H1 (cell line): ENCODE measurements at regions not wholly inside any gene's neighbourhood (a gene's known extent, or its start where the extent isn't known, plus 50 kb on each side); places are given as distances from the start of the nearest gene placed in this dataset.

Source experiments
- CTCF ChIA-PET: fragments of 300-600 bp; sonication (Branson Sonifier 250); formaldehyde crosslinking; loops from one replicate; lab custom pipeline; 2021; ENCODE audit not compliant: partially characterized antibody; lab: Charles Lee
- POLR2A ChIA-PET: fragments of 300-600 bp; sonication (Branson Sonifier 250); formaldehyde crosslinking; loops from one replicate; lab custom pipeline; 2021; ENCODE audit warnings: inconsistent platforms; ENCODE audit not compliant: partially characterized antibody; lab: Charles Lee
- DNase-seq, 2 experiments: peaks; one replicate each; pipeline versions ENCODE4 v3.0.0 to v3.0.0-alpha.2; 2010 to 2022; ENCODE audit warnings: low spot score in 2 of 2, low read depth in 1 of 2, mixed read lengths in 1 of 2
- FAIRE-seq: peaks from 2 replicates; lab custom pipeline; 2011; peaks lifted over from hg19 to GRCh38; lab: Jason Lieb, UNC
- H2AFZ ChIP-seq: 2 replicates; pipeline ENCODE4 v1.8.1; 2012; ENCODE audit warnings: low read length, inconsistent platforms
- H2AK5ac ChIP-seq: 2 replicates; pipeline ENCODE4 v1.6.1; 2013; ENCODE audit warnings: low read depth, low read length
- H2BK120ac ChIP-seq: replicated peaks from 2 replicates; pipeline ENCODE3; 2013; ENCODE audit warnings: low read depth, low read length, inconsistent platforms
- H2BK12ac ChIP-seq: 2 replicates; pipeline ENCODE4 v1.6.1; 2013; ENCODE audit warnings: low read depth, low read length
- H2BK15ac ChIP-seq: 2 replicates; pipeline ENCODE4 v1.6.1; 2013; ENCODE audit warnings: low read length
- H2BK20ac ChIP-seq: 2 replicates; pipeline ENCODE4 v1.6.1; 2013; ENCODE audit warnings: low read length
- H2BK5ac ChIP-seq: 2 replicates; pipeline ENCODE4 v1.6.1; 2013; ENCODE audit warnings: low read depth, low read length
- H3K14ac ChIP-seq: 2 replicates; pipeline ENCODE4 v1.6.1; 2013; ENCODE audit warnings: inconsistent platforms; ENCODE audit not compliant: insufficient read length
- H3K18ac ChIP-seq: 2 replicates; pipeline ENCODE4 v1.6.1; 2013; ENCODE audit warnings: low read length; ENCODE audit errors: extremely low read depth
- H3K23ac ChIP-seq: 2 replicates; pipeline ENCODE4 v1.6.1; 2013; ENCODE audit warnings: inconsistent platforms; ENCODE audit not compliant: insufficient read length
- H3K23me2 ChIP-seq: 2 replicates; pipeline ENCODE4 v1.6.1; 2013; ENCODE audit warnings: low read depth, low read length
- H3K27ac ChIP-seq: 2 replicates; pipeline ENCODE4 v1.6.1; 2011; ENCODE audit warnings: low read depth, low read length, inconsistent platforms
- H3K27me3 ChIP-seq, 4 experiments: replicated peaks in 1 of 4; 1 replicate in 1 of 4; 2 replicates in 3 of 4; pipeline versions ENCODE4 v1.6.1 to v1.8.1; 2011 to 2013; ENCODE audit warnings: low read length in 3 of 4, mild to moderate bottlenecking in 3 of 4, inconsistent platforms in 2 of 4, mixed read lengths in 2 of 4, moderate library complexity in 1 of 4; ENCODE audit not compliant: control insufficient read depth in 3 of 4, insufficient read depth in 3 of 4; ENCODE audit errors: extremely low read depth in 1 of 4
- H3K36me3 ChIP-seq, 4 experiments: 2 replicates each; pipeline versions ENCODE4 v1.6.1 to v1.8.1; 2011 to 2013; ENCODE audit warnings: mild to moderate bottlenecking in 4 of 4, low read length in 3 of 4, moderate library complexity in 2 of 4, control low read depth in 1 of 4, inconsistent platforms in 1 of 4; ENCODE audit not compliant: insufficient read depth in 4 of 4, control insufficient read depth in 2 of 4
- H3K4ac ChIP-seq: replicated peaks from 2 replicates; pipeline ENCODE3; 2013; ENCODE audit warnings: low read length, low read depth, mixed read lengths, inconsistent platforms; ENCODE audit not compliant: insufficient read length
- H3K4me1 ChIP-seq, 4 experiments: replicated peaks in 1 of 4; 1 replicate in 1 of 4; 2 replicates in 3 of 4; pipeline versions ENCODE4 v1.6.1 to v1.8.1; 2011 to 2013; ENCODE audit warnings: low read length in 3 of 4, inconsistent platforms in 2 of 4, mixed read lengths in 1 of 4; ENCODE audit not compliant: insufficient read depth in 4 of 4, control insufficient read depth in 3 of 4
- H3K4me2 ChIP-seq, 2 experiments: 2 replicates each; pipeline versions ENCODE4 v1.6.1 to v1.8.1; 2011 to 2013; ENCODE audit warnings: low read depth in 2 of 2, low read length in 2 of 2, control low read depth in 1 of 2, inconsistent platforms in 1 of 2, mild to moderate bottlenecking in 1 of 2; ENCODE audit not compliant: insufficient read depth in 1 of 2
- H3K4me3 ChIP-seq, 4 experiments: fragments of 200-600, 300-600 bp in 1 of 4; sonication (generic), shearing (Covaris generic), sonication (Bioruptor Twin) in 1 of 4; 2 replicates each; pipeline versions ENCODE4 v1.5.1 to v1.8.1; 2011 to 2016; ENCODE audit warnings: low read length in 4 of 4, low read depth in 3 of 4, control low read depth in 2 of 4, inconsistent platforms in 2 of 4, mild to moderate bottlenecking in 2 of 4, mixed read lengths in 1 of 4, moderate library complexity in 1 of 4; ENCODE audit not compliant: insufficient read depth in 2 of 4; ENCODE audit errors: extremely low read depth in 1 of 4
- H3K56ac ChIP-seq: replicated peaks from 2 replicates; pipeline ENCODE3; 2013; ENCODE audit warnings: low read depth, mild to moderate bottlenecking, mixed read lengths, low read length, inconsistent platforms; ENCODE audit not compliant: insufficient read length
- H3K79me1 ChIP-seq: 2 replicates; pipeline ENCODE4 v1.6.1; 2013; ENCODE audit warnings: low read depth, low read length, control low read depth
- H3K79me2 ChIP-seq, 2 experiments: 2 replicates each; pipeline versions ENCODE4 v1.6.1 to v1.8.1; 2012 to 2013; ENCODE audit warnings: low read length in 2 of 2, mild to moderate bottlenecking in 2 of 2, inconsistent platforms in 1 of 2; ENCODE audit not compliant: insufficient read depth in 2 of 2, control insufficient read depth in 1 of 2
- H3K9ac ChIP-seq, 4 experiments: replicated peaks in 1 of 4; 1 replicate in 1 of 4; 2 replicates in 3 of 4; pipeline versions ENCODE4 v1.6.1 to v1.8.1; 2011 to 2013; ENCODE audit warnings: low read depth in 3 of 4, low read length in 3 of 4, control low read depth in 2 of 4, mild to moderate bottlenecking in 2 of 4, moderate library complexity in 2 of 4, inconsistent platforms in 1 of 4; ENCODE audit errors: extremely low read depth in 1 of 4
- H3K9me3 ChIP-seq, 2 experiments: 2 replicates each; pipeline versions ENCODE4 v1.6.1 to v1.8.1; 2012 to 2013; ENCODE audit warnings: mild to moderate bottlenecking in 2 of 2, moderate library complexity in 2 of 2, control low read depth in 1 of 2, inconsistent platforms in 1 of 2, low read depth in 1 of 2, low read length in 1 of 2, mixed read lengths in 1 of 2; ENCODE audit not compliant: insufficient read depth in 2 of 2
- H4K20me1 ChIP-seq, 2 experiments: replicated peaks in 1 of 2; 2 replicates each; pipeline versions ENCODE3 to v1.8.1; 2011 to 2013; ENCODE audit warnings: inconsistent platforms in 2 of 2, low read length in 2 of 2, mild to moderate bottlenecking in 1 of 2; ENCODE audit not compliant: insufficient read depth in 2 of 2, control insufficient read depth in 1 of 2
- H4K5ac ChIP-seq: 2 replicates; pipeline ENCODE4 v1.6.1; 2013; ENCODE audit warnings: low read length, low read depth, mixed read lengths, inconsistent platforms; ENCODE audit not compliant: insufficient read length
- H4K8ac ChIP-seq: 2 replicates; pipeline ENCODE4 v1.8.0; 2013; ENCODE audit warnings: mild to moderate bottlenecking, moderate library complexity, low read length, inconsistent platforms; ENCODE audit not compliant: insufficient read depth; ENCODE audit errors: extremely low read depth
- H4K91ac ChIP-seq: replicated peaks from 2 replicates; pipeline ENCODE3; 2013; ENCODE audit warnings: low read length, mixed read lengths, inconsistent platforms; ENCODE audit not compliant: insufficient read length
- BCL11A ChIP-seq, 2 experiments: IDR thresholded peaks; one replicate each; pipeline ENCODE4 v1.6.1; 2011; ENCODE audit warnings: low read depth in 2 of 2, low read length in 2 of 2, mild to moderate bottlenecking in 2 of 2
- CEBPB ChIP-seq: IDR thresholded peaks from 2 replicates; pipeline ENCODE4 v1.6.1; 2012; ENCODE audit warnings: low read depth, low read length
- CTBP2 ChIP-seq: IDR thresholded peaks from 2 replicates; pipeline ENCODE4 v1.7.0; 2011; ENCODE audit warnings: borderline replicate concordance, mild to moderate bottlenecking, moderate library complexity, mixed read lengths, low read length; ENCODE audit not compliant: insufficient read depth, insufficient read length
- EP300 ChIP-seq, 2 experiments: IDR thresholded peaks; 1 replicate in 1 of 2; 2 replicates in 1 of 2; pipeline ENCODE4 v1.6.1; 2011 to 2012; ENCODE audit warnings: low read depth in 2 of 2, low read length in 2 of 2, mild to moderate bottlenecking in 2 of 2, borderline replicate concordance in 1 of 2, inconsistent platforms in 1 of 2, moderate library complexity in 1 of 2
- MAFK ChIP-seq: IDR thresholded peaks from 2 replicates; pipeline ENCODE4 v1.6.1; 2012; ENCODE audit warnings: low read depth, mild to moderate bottlenecking, improper control_type of control experiment, low read length
- MAX ChIP-seq: IDR thresholded peaks from 2 replicates; pipeline ENCODE4 v1.6.1; 2012; ENCODE audit warnings: inconsistent platforms
- POLR2A ChIP-seq, 2 experiments: IDR thresholded peaks; 1 replicate in 1 of 2; 2 replicates in 1 of 2; pipeline ENCODE4 v1.6.1; 2011; ENCODE audit warnings: low read depth in 2 of 2, low read length in 2 of 2, mild to moderate bottlenecking in 2 of 2; ENCODE audit errors: control extremely low read depth in 1 of 2
- POLR2AphosphoS5 ChIP-seq: IDR thresholded peaks from 2 replicates; pipeline ENCODE4 v1.6.1; 2011; ENCODE audit warnings: low read depth, low read length
- SIN3A ChIP-seq, 2 experiments: IDR thresholded peaks in 1 of 2; conservative IDR thresholded peaks in 1 of 2; 2 replicates each; pipeline ENCODE4 v1.6.1; 2011 to 2012; ENCODE audit warnings: low read length in 2 of 2, improper control_type of control experiment in 1 of 2, low read depth in 1 of 2, mild to moderate bottlenecking in 1 of 2
- SP1 ChIP-seq: IDR thresholded peaks from 2 replicates; pipeline ENCODE4 v1.6.1; 2011; ENCODE audit warnings: low read depth, low read length
- SP2 ChIP-seq: IDR thresholded peaks from 2 replicates; pipeline ENCODE4 v1.6.1; 2012; ENCODE audit warnings: mild to moderate bottlenecking, low read length, inconsistent platforms
- ZNF274 ChIP-seq: IDR thresholded peaks from 2 replicates; pipeline ENCODE4 v1.7.0; 2012; ENCODE audit warnings: low read length, borderline replicate concordance; ENCODE audit errors: extremely low read depth
- WGBS, 2 experiments: shearing (Covaris generic) in 1 of 2; methylation state at CpG; one replicate each; pipeline versions ENCODE4 v1.1.6 to v1.1.7; 2013 to 2015; ENCODE audit warnings: low lambda C conversion rate in 2 of 2, mixed read lengths in 2 of 2, inconsistent platforms in 1 of 2, low coverage in 1 of 2, missing lambda C conversion rate in 1 of 2; ENCODE audit not compliant: insufficient replicate concordance in 2 of 2, insufficient coverage in 1 of 2, insufficient read length in 1 of 2; ENCODE audit errors: extremely low coverage in 1 of 2, missing lambda C conversion rate in 1 of 2; 5-methylcytosine and 5-hydroxymethylcytosine counted together

GRCh38 chr5:56506211-56506965 lies 273.3 kb upstream of the ANKRD55 start:
- Histone ChIP-seq H2BK15ac (no peak overlapping the region), H2AK5ac (no peak overlapping the region), H3K4me2 (no peak overlapping the region), H3K23me2 (no peaks in the 10 kb centered on the region), H2BK120ac (no peak overlapping the region), H2AFZ (no peak overlapping the region), H3K4ac (no peak overlapping the region), H3K18ac (no peak overlapping the region), H3K56ac (no peak overlapping the region), H2BK12ac (no peak overlapping the region), H3K4me1 (no peaks in the 10 kb centered on the region), H2BK5ac (no peak overlapping the region), H2BK20ac (no peak overlapping the region), H4K8ac (no peak overlapping the region), H3K14ac (no peak overlapping the region), H3K79me1 (no peaks in the 10 kb centered on the region), H3K79me2 (no peaks in the 10 kb centered on the region), H4K5ac (no peak overlapping the region), H3K9ac (no peak overlapping the region), H3K23ac (no peak overlapping the region), H3K27ac (no peak overlapping the region), H4K20me1 (no peaks in the 10 kb centered on the region), H3K27me3 (no peaks in the 10 kb centered on the region), H3K4me3 (no peak overlapping the region), H3K36me3 (no peaks in the 10 kb centered on the region), H4K91ac (no peak overlapping the region), H3K9me3 (0 out of 4 replicates have a peak, but pooled peaks cover 0 to 6% of the 10 kb centered on the region in 2 experiments)
- POLR2A ChIA-PET: interaction anchor here (0.6 kb wide), 1 partner anchor 403 kb away, joined by 4 read pairs; no protein-coding TSS in a partner anchor
- no peak for TF ChIP-seq ZNF274
- TF ChIP-seq MAX: no peak
- no peak for TF ChIP-seq POLR2A (IDR thresholded peaks at IDR 0.05; ENCODE audit: control extremely low read depth in 1 of 2, low read depth in 2 of 2, low read length in 2 of 2)
- TF ChIP-seq SP2: no peak
- no peak for TF ChIP-seq SIN3A (conservative IDR thresholded peaks at IDR 0.05 in 1 of 2, IDR thresholded peaks at IDR 0.05 in 1 of 2; ENCODE audit: low read depth in 1 of 2, low read length in 2 of 2)
- TF ChIP-seq POLR2AphosphoS5: no peak
- no peak for TF ChIP-seq EP300 (IDR thresholded peaks at IDR 0.05; ENCODE audit: borderline replicate concordance in 1 of 2, low read depth in 2 of 2, low read length in 2 of 2)
- TF ChIP-seq MAFK: no peak
- TF ChIP-seq CEBPB: no peak
- TF ChIP-seq CTBP2: no peak
- TF ChIP-seq SP1: no peak
- no peak for TF ChIP-seq BCL11A (IDR thresholded peaks at IDR 0.05; ENCODE audit: low read depth in 2 of 2, low read length in 2 of 2)
- no peak for FAIRE-seq
- DNase-seq: no peak
- CTCF ChIA-PET: interaction anchor here (0.6 kb wide), 3 partner anchors 154 to 1220 kb away, joined by 3 read pairs; no protein-coding TSS in a partner anchor
- 88% methylated on average over 4 of the region's 4 CpGs; no CpG with 5 or more reads in 1 of the 2 experiments for WGBS, 2 experiments
